Lung (tissue), 11 donors: ENCODE measurements at regions not wholly inside any gene's neighbourhood (a gene's known extent, or its start where the extent isn't known, plus 50 kb on each side); places are given as distances from the start of the nearest gene placed in this dataset.

Source experiments
- ATAC-seq: fragments of 200-7000 bp; cut with Tn5 transposase; one replicate; pipeline ENCODE4 v1.9.1; 2020; ENCODE audit warnings: moderate number of reproducible peaks; ENCODE audit not compliant: insufficient read depth, low FRiP score
- DNase-seq, 3 donors: peaks; one replicate each; pipeline ENCODE4 v3.0.0-alpha.2; 2013 to 2017
- H3K27ac ChIP-seq, 2 donors: one replicate each; pipeline ENCODE4 v1.5.1; 2013; ENCODE audit warnings: mild to moderate bottlenecking in 2 of 2, moderate library complexity in 2 of 2, control low read depth in 1 of 2, inconsistent platforms in 1 of 2, low read depth in 1 of 2, low read length in 1 of 2
- H3K27me3 ChIP-seq, 3 donors: one replicate each; pipeline ENCODE4 v1.5.1; 2013; ENCODE audit warnings: low read length in 2 of 3; ENCODE audit not compliant: control insufficient read depth in 3 of 3, insufficient read depth in 3 of 3
- H3K36me3 ChIP-seq, 4 donors: one replicate each; pipeline ENCODE4 v1.5.1; 2013; ENCODE audit warnings: low read length in 4 of 4, mild to moderate bottlenecking in 1 of 4, moderate library complexity in 1 of 4; ENCODE audit not compliant: control insufficient read depth in 4 of 4, insufficient read depth in 4 of 4
- H3K4me1 ChIP-seq, 5 donors: one replicate each; pipeline ENCODE4 v1.5.1; 2013; ENCODE audit warnings: low read length in 5 of 5, mild to moderate bottlenecking in 2 of 5, moderate library complexity in 1 of 5; ENCODE audit not compliant: control insufficient read depth in 5 of 5, insufficient read depth in 5 of 5
- H3K4me3 ChIP-seq: one replicate; pipeline ENCODE4 v1.5.1; 2013; ENCODE audit warnings: mild to moderate bottlenecking, control low read depth, moderate library complexity
- H3K9ac ChIP-seq, 2 donors: one replicate each; pipeline ENCODE4 v1.5.1; 2013; ENCODE audit warnings: low read length in 2 of 2, control low read depth in 1 of 2; ENCODE audit not compliant: insufficient read depth in 1 of 2
- H3K9me3 ChIP-seq, 4 donors: one replicate each; pipeline ENCODE4 v1.5.1; 2013; ENCODE audit warnings: low read length in 3 of 4, mild to moderate bottlenecking in 1 of 4, moderate library complexity in 1 of 4; ENCODE audit not compliant: control insufficient read depth in 4 of 4, insufficient read depth in 3 of 4
- WGBS, 2 donors: extraction: QIAGEN DNeasy Blood & Tissue Kit; methylation state at CpG; one replicate each; pipeline ENCODE4 v1.1.7; 2013; 5-methylcytosine and 5-hydroxymethylcytosine counted together
- TF ChIP-seq, protein P1 (sequence below): IDR thresholded peaks from 2 replicates; pipeline ENCODE4 v1.5.1; 2012; ENCODE audit warnings: mild to moderate bottlenecking; ENCODE audit errors: control extremely low read depth, extremely low read depth
- donor health status: control.
- donor health status: control.
- donor health status: Bipolar disorder and iron deficiency.
- donor health status: healthy.
- donor health status: DM: yes; HTN: yes; CAD: no.

GRCh38 chr5:123951582-123951977, 439.6 kb downstream of the CSNK1G3 start:
- H3K36me3 ChIP-seq = no peaks in the 10 kb centered on the region
- H3K9ac ChIP-seq = no peak overlapping the region
- H3K4me1 ChIP-seq = no peaks in the 10 kb centered on the region
- no peak overlapping the region for H3K4me3 ChIP-seq
- TF ChIP-seq, protein P1, sequence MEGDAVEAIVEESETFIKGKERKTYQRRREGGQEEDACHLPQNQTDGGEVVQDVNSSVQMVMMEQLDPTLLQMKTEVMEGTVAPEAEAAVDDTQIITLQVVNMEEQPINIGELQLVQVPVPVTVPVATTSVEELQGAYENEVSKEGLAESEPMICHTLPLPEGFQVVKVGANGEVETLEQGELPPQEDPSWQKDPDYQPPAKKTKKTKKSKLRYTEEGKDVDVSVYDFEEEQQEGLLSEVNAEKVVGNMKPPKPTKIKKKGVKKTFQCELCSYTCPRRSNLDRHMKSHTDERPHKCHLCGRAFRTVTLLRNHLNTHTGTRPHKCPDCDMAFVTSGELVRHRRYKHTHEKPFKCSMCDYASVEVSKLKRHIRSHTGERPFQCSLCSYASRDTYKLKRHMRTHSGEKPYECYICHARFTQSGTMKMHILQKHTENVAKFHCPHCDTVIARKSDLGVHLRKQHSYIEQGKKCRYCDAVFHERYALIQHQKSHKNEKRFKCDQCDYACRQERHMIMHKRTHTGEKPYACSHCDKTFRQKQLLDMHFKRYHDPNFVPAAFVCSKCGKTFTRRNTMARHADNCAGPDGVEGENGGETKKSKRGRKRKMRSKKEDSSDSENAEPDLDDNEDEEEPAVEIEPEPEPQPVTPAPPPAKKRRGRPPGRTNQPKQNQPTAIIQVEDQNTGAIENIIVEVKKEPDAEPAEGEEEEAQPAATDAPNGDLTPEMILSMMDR = no peak
- DNase-seq (no peak), ATAC-seq (no peak)
- no peak overlapping the region for H3K27ac ChIP-seq
- WGBS, 2 donors = 77 to 93% methylated on average over 3 of the region's 3 CpGs
- no peaks in the 10 kb centered on the region for H3K9me3 ChIP-seq
- H3K27me3 ChIP-seq = no peaks in the 10 kb centered on the region

- ATAC-seq = no peak
- Histone ChIP-seq H3K27ac (no peak overlapping the region), H3K9ac (no peak overlapping the region), H3K36me3 (no peaks in the 10 kb centered on the region), H3K9me3 (no peaks in the 10 kb centered on the region), H3K4me1 (no peaks in the 10 kb centered on the region), H3K27me3 (no peaks in the 10 kb centered on the region), H3K4me3 (no peak overlapping the region)
- TF ChIP-seq, protein P1 = no peak
- peak in 1 of 3 donors; percentile 6 for DNase-seq
- WGBS, 2 donors = 87 to 92% methylated on average over 10 of the region's 10 CpGs
Measured at GRCh38 chr5:123950701-123951581, 439.0 kb downstream of the CSNK1G3 start.

GRCh38 chr5:123949807-123950340, 437.9 kb downstream of the CSNK1G3 start:
- no peak overlapping the region for H3K27ac ChIP-seq
- H3K4me1 ChIP-seq = no peaks in the 10 kb centered on the region
- H3K9ac ChIP-seq = no peak overlapping the region
- H3K9me3 ChIP-seq = no peaks in the 10 kb centered on the region
- H3K27me3 ChIP-seq = no peaks in the 10 kb centered on the region
- 88 to 94% methylated on average over 6 of the region's 6 CpGs for WGBS, 2 donors
- no peaks in the 10 kb centered on the region for H3K36me3 ChIP-seq
- TF ChIP-seq, protein P1 = no peak
- H3K4me3 ChIP-seq = no peak overlapping the region
- DNase-seq (no peak), ATAC-seq (no peak)
